GM21737 (cell line): ENCODE measurements at regions not wholly inside any gene's neighbourhood (a gene's known extent, or its start where the extent isn't known, plus 50 kb on each side); places are given as distances from the start of the nearest gene placed in this dataset.

Source experiments
- ATAC-seq: cut with Tn5 transposase; IDR thresholded peaks from one replicate; pipeline ENCODE4 v1.9.1; 2021; ENCODE audit warnings: mild to moderate bottlenecking, moderate library complexity; ENCODE audit not compliant: unreplicated experiment

DNA sequence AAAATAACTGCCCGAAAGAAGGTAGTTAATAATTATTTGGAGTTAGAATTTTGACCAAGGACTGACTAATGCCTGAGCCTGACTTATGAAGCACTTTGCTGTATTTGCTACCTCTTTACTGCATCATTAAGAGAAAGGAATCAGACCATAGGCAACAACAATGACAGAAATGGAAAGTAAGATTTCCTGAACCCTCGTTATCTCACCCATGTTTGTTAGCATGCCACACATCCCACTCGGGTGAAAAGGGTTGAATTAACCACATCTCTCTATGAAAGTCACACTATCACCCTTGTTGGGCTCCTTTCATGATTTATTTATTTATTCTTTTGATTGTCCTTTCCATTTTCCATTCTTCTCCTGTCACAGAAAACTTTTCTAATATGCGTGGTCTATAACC, 59.6 kb downstream of the OLIG3 start:
- no peak for ATAC-seq

- no peak for ATAC-seq
These were observed 62.1 kb downstream of the OLIG3 start for GRCh38 chr6:137432054-137432611.

DNA sequence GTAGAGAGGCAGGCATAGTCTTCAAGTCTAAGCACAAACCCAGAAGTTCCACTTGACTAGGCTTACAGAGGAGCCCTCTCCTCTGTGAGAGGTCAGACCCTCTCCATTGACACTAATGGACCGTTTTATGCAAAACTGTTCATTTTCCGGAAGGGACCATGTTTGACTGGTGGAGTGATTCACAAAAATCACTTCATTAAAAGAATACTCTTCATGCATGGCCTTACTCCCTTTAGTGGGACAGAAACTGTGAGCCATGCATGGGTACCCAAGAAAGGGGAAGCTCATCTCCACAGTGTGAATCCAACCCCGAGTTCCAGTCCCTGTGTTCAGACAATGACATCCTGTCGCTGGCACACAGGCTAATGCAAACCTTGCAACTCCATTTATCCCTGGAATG, 63.2 kb downstream of the OLIG3 start:
- ATAC-seq, result peak; percentile 64

DNA sequence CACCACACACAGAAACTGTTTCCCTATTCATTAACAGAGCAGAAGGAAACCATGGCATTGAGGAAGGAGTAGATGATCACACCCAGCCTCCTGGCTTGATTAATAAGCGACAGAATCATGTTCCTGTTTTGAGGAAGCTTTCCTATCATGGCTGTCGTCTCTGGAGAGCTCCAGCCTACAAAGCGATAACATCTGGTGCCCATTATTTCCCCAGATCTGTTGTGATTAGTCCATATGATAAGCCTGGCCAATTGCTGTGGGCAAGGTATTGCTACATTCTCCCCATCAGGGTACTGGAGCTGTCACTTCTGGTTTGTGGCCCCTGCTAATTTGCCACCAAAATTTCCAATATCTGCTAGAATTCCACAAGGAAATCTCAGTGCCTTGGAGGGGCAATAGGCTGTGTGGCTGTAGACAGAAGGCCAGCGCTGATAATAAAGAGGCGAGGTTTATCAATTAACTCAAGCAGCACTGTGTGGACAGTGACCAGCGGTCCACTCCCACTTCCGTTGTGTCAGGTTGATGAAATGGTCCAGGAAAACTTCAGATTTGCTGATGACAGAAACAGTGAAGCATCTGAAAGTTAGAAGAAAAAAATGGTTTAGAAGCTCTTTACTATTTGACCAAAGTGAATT, 66.4 kb downstream of the OLIG3 start:
- no peak for ATAC-seq

DNA sequence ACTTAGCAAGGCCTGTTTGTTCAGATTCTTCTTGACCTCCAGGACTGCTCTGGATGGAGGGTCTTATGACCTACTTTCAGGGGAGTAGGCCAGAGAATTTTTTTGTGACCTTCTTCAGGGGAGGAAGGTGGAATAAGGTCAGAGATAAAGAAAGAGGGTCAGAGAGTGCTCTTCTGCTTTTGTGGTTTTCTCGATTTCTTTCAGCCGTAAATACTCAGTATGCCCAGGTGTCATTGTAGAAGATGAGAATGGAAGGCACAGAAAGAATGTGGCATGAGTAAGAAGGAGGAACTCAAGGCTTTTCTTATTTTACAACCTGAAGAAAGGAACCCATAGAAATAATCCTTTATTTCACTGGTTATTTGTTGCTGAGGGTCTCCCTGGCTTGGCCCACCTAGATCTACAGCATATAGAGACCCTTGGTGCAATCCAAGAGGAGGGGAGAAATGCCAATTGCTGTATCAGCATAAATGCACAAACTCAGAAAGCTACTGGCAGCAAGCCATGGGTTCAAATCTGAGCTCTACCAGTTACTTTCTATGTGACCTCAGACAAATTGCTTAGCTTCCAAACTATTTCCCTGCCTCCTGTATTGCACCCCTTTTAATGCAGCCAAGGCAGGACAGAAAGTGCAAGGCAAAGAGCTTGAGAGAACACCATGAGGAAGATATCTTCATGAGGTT, 68.0 kb downstream of the OLIG3 start:
- no peak for ATAC-seq

GRCh38 chr6:137424251-137424650, 69.9 kb downstream of the OLIG3 start:
- no peak for ATAC-seq

DNA sequence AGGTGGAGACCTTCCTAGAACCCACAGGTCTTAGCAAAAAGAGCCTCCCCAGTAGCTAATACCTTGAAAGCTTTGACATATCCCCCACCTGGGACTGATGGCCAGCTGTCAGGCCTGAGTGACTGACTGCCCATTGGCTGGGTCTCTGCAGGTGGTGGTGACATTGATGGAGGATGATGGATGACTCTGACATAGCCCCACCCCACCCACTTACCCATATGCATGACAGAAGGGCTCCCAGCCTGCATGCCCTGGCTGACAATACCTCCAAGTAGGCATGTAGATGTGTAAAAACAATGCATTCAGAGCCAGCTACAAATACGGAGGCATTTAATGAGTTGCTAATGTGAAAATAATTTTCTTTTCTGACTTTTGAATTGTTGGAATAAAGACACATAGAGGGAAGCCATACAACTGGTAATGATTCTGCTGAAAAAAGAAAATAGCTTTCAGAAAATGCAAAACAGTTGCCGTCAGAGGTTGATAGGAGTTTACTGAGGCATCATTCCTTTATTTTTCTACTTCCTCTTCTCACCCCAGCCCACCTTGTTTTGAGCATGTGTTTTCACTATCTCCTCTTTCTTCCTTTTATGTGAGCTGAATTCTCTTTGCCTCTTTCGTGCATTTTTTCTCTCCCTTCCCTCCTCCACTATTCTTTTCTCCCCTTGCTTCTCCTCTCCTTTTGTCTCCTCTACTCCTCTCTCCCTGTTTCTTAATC, 70.6 kb downstream of the OLIG3 start:
- no peak for ATAC-seq

GRCh38 chr6:137417396-137417795, 76.8 kb downstream of the OLIG3 start:
- ATAC-seq, result no peak

DNA sequence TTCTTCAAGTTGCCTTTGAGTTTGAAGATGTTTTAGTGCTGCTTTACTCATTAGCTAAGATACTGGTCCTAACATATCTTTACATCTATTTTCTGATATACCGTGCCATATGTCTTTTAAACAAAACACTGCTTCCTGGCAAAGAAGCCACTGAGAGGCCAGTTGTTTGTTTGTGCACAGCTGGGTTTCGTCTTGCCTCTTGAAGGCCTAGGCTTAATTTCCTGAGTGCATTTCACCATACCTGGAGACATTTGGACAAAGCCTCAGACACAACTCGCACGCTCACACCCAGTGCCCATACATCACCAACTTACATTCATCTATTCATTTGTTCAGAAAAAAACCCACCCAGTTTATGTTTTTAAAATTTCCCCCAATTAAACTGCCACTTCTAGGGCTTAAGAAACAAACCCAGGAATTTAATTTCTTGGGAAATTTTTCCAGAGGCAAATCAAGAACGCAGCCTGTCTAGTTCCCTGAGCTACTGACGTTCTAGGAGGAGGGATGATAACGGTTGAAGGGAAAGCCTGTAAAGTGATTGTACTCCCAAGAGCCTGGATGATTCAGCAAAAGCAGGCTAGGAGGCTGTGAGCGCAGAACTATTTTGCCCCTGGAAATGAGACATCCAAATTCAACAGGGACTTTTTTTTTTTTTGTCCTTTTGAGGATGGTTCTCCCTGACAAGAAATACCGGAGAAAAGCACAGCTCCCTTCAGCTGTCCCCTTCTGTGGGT, 77.7 kb downstream of the OLIG3 start:
- no peak for ATAC-seq

GRCh38 chr6:137415834-137416190, 78.4 kb downstream of the OLIG3 start:
- ATAC-seq, result no peak

DNA sequence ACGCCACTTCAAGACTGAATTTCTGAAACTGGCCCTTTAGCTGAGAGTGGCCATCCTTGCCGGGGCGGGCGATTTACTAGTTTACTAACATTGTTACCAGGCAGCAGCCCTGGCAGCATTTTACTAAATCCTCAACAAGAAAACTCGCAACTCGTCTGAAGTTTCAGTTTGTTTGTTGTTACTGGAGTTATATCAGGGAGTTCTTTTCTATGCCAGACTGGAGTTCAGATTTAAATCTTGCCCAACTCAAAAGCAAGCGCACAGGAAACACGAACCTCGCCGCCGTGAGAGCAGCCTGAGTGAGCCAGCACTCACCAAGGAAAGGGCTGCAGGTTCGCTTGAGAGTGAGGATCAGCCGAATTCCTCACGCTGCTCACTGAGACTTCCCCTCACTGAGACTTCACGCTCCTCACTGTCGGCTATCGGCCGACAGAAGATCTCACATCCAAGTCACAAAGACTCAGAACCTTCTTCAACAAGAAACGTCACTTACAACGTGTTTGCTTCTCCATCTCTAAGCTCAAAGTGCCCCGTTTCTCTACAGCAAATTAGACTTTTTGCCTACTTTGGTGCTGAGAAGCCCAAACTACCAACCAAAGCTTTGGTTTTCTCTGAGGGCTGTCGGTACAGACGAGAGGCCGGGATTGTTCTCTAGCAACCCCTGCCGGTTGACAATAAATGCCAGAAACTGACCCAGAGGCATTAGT, 78.9 kb downstream of the OLIG3 start:
- ATAC-seq, result peak; percentile 85

- ATAC-seq, result no peak
These were observed 79.6 kb downstream of the OLIG3 start for GRCh38 chr6:137414599-137414998.

- no peak for ATAC-seq
These were observed 80.7 kb downstream of the OLIG3 start for GRCh38 chr6:137413482-137413881.

- no peak for ATAC-seq
These were observed 81.6 kb downstream of the OLIG3 start for GRCh38 chr6:137412562-137412961.

DNA sequence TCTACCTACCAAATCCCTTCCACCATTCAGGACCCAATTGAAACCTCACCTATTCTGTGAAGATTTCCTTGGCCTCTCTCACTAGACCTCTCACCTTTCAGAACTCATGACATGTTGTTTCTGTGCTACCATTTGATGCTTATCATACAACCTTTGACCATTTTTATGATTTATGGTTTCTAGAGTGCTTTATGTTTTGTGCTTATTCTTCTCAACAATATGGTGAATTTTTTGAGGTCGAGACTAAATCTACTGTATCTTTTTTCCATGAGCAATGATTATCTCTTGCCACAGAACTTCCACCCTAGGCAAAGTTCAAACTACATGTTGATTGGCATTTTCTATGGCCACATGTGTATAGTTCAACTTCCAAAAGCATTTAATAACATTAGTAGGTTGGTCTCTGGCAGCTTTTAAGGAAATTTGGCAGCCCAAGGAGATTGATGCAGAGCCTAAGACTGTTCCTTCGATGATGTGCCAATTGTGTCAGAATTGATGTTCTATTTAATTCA, 84.9 kb downstream of the OLIG3 start:
- ATAC-seq, result no peak

GRCh38 chr6:137407816-137408215, 86.4 kb downstream of the OLIG3 start:
- ATAC-seq, result no peak

DNA sequence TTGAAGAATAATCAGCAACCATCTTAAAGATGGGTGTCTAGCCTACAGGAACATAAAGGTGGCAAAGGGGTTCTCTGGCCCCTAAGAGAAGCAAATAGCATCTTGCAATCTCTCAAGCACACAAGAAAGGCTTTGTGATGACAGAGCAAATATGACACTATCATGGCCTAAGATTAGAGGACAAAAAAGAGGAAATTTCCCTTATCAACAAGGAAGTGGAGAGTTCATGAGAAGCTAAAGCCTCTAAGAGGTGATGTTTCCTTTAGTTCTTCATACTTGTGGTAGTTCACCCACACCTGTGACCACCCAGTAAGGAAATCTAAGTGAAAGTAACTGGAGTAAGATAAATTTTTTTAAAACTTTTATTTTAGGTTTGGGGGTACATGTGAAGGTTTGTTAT, 88.4 kb downstream of the OLIG3 start:
- no peak for ATAC-seq

DNA sequence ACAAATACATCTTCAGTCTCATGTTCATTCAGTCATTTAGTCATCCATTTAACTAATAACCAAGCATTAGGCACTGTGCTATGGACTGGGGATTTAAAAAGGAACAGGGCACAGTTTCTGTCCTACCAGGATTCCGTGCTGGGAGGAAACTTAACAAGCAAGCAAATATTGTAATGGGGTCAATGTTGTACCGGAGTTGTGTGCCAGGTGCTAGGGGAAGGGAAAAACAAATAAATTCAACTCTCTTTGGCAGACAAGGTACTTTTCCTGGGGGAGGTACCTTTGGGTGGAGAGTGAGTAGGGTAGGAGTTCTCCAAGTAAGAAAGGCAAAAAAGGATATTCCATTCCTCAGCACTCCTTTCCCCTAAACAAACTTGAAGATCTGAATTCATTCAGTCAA, 90.3 kb downstream of the OLIG3 start:
- no peak for ATAC-seq

- no peak for ATAC-seq
These were observed 90.8 kb downstream of the OLIG3 start for GRCh38 chr6:137403443-137403842.

DNA sequence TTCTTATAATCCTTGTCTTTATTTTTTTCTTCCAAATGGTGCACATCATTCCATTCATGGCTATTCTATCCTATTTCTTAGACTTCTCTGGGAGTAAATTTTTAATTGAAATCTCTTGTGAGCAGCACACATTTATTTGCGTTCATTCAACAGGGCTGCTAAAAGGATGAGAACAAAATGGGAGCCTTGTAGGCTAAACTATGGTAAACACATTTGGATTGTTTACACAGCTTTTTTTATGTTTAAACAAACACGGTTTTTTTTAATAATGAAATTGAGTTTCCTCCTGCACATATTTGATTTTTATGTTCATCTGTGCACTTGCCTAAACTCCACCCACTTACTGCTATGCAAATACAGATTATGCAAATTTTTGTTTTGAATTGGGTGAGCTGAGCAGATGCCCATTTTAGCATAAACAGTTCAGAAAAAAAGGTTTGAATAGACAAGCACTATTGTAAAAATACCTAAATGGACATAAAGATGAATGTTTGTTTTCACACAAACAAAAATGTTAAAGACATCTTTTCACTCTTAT, 92.0 kb downstream of the OLIG3 start:
- no peak for ATAC-seq
